GM20000 (cell line): ENCODE measurements at regions not wholly inside any gene's neighbourhood (a gene's known extent, or its start where the extent isn't known, plus 50 kb on each side); places are given as distances from the start of the nearest gene placed in this dataset.

Experiments used
- DNase-seq: peaks from one replicate; pipeline ENCODE4 v3.0.0; 2012; ENCODE audit warnings: low spot score
- CTCF ChIP-seq: IDR thresholded peaks from 2 replicates; pipeline ENCODE4 v1.5.1; 2012; ENCODE audit warnings: mild to moderate bottlenecking, control low read depth; ENCODE audit errors: extremely low read depth, missing control alignments

- no peak for TF ChIP-seq CTCF
- peak; percentile 4 for DNase-seq
These were observed 363.6 kb upstream of the HS6ST1 start for GRCh38 chr2:128682266-128682665.

GRCh38 chr2:128682729-128683284, 364.1 kb upstream of the HS6ST1 start:
- no peak for DNase-seq
- TF ChIP-seq CTCF = no peak

GRCh38 chr2:128684523-128684922, 365.9 kb upstream of the HS6ST1 start:
- peak; percentile 2 for DNase-seq

GRCh38 chr2:128685841-128686496, 367.3 kb upstream of the HS6ST1 start:
- peak; percentile 2 for DNase-seq
- TF ChIP-seq CTCF = no peak

More at GRCh38 chr2:128684523-128684922, 365.9 kb upstream of the HS6ST1 start:
- no peak for TF ChIP-seq CTCF

GRCh38 chr2:128686497-128686859, 367.8 kb upstream of the HS6ST1 start:
- DNase-seq = peak; percentile 7
- no peak for TF ChIP-seq CTCF

- no peak for TF ChIP-seq CTCF
- peak; percentile 4 for DNase-seq
These were observed 368.4 kb upstream of the HS6ST1 start for GRCh38 chr2:128686881-128687555.

- no peak for DNase-seq
- TF ChIP-seq CTCF = no peak
These were observed 368.9 kb upstream of the HS6ST1 start for GRCh38 chr2:128687565-128687964.
